H9 (cell line): ENCODE measurements at regions not wholly inside any gene's neighbourhood (a gene's known extent, or its start where the extent isn't known, plus 50 kb on each side); places are given as distances from the start of the nearest gene placed in this dataset.

Experiments
- DNase-seq: peaks from one replicate; pipeline ENCODE4 v3.0.0-alpha.2; 2017
- H2AFZ ChIP-seq: one replicate; pipeline ENCODE4 v1.6.1; 2013; ENCODE audit warnings: mild to moderate bottlenecking, low read length, control low read depth, moderate library complexity
- H2AK5ac ChIP-seq: 2 replicates; pipeline ENCODE4 v1.6.1; 2013; ENCODE audit warnings: low read length, control low read depth, mixed read lengths; ENCODE audit not compliant: insufficient read length
- H2BK120ac ChIP-seq: one replicate; pipeline ENCODE4 v1.6.1; 2013; ENCODE audit warnings: low read depth, mild to moderate bottlenecking, low read length, control low read depth, inconsistent platforms; ENCODE audit not compliant: poor library complexity, severe bottlenecking
- H2BK12ac ChIP-seq: 2 replicates; pipeline ENCODE4 v1.6.1; 2013; ENCODE audit warnings: low read length, control low read depth, mixed read lengths, low read depth; ENCODE audit not compliant: insufficient read length
- H2BK15ac ChIP-seq: 2 replicates; pipeline ENCODE4 v1.6.1; 2013; ENCODE audit warnings: low read depth, low read length, control low read depth
- H2BK20ac ChIP-seq: one replicate; pipeline ENCODE4 v1.6.1; 2013; ENCODE audit warnings: low read depth, mild to moderate bottlenecking, low read length, control low read depth, inconsistent platforms; ENCODE audit not compliant: poor library complexity, severe bottlenecking
- H2BK5ac ChIP-seq: 2 replicates; pipeline ENCODE4 v1.6.1; 2013; ENCODE audit warnings: low read length, control low read depth, mixed read lengths; ENCODE audit not compliant: insufficient read length
- H3K14ac ChIP-seq: 2 replicates; pipeline ENCODE4 v1.6.1; 2013; ENCODE audit warnings: low read length, control low read depth; ENCODE audit not compliant: insufficient read depth
- H3K18ac ChIP-seq: 2 replicates; pipeline ENCODE4 v1.6.1; 2013; ENCODE audit warnings: low read depth, mild to moderate bottlenecking, mixed read lengths, low read length, control low read depth; ENCODE audit not compliant: insufficient read length
- H3K23ac ChIP-seq: 2 replicates; pipeline ENCODE4 v1.6.1; 2013; ENCODE audit warnings: low read length, control low read depth, mixed read lengths, low read depth; ENCODE audit not compliant: insufficient read length
- H3K23me2 ChIP-seq: 2 replicates; pipeline ENCODE4 v1.6.1; 2013; ENCODE audit warnings: low read depth, mild to moderate bottlenecking, mixed read lengths, low read length, control low read depth; ENCODE audit not compliant: insufficient read length, poor library complexity, severe bottlenecking
- H3K27ac ChIP-seq: 2 replicates; pipeline ENCODE4 v1.5.1; 2013; ENCODE audit warnings: low read length, control low read depth, mixed read lengths, low read depth; ENCODE audit not compliant: insufficient read length
- H3K27me3 ChIP-seq: 2 replicates; pipeline ENCODE4 v1.6.1; 2013; ENCODE audit warnings: low read length, control low read depth, inconsistent platforms; ENCODE audit not compliant: insufficient read depth
- H3K4ac ChIP-seq: 2 replicates; pipeline ENCODE4 v1.6.1; 2013; ENCODE audit warnings: low read depth, mild to moderate bottlenecking, control low read depth, inconsistent platforms, low read length, moderate library complexity
- H3K4me1 ChIP-seq: 2 replicates; pipeline ENCODE4 v1.6.1; 2013; ENCODE audit warnings: low read length, control low read depth, inconsistent platforms; ENCODE audit not compliant: insufficient read depth
- H3K4me2 ChIP-seq: 2 replicates; pipeline ENCODE4 v1.6.1; 2013; ENCODE audit warnings: low read length, control low read depth, mixed read lengths; ENCODE audit not compliant: insufficient read length, insufficient read depth
- H3K56ac ChIP-seq: 2 replicates; pipeline ENCODE4 v1.6.1; 2013; ENCODE audit warnings: low read depth, mild to moderate bottlenecking, mixed read lengths, low read length, control low read depth; ENCODE audit not compliant: insufficient read length
- H3K79me1 ChIP-seq: 2 replicates; pipeline ENCODE4 v1.6.1; 2013; ENCODE audit warnings: low read depth, mild to moderate bottlenecking, moderate library complexity, low read length, control low read depth, inconsistent platforms; ENCODE audit not compliant: insufficient read depth, poor library complexity, severe bottlenecking
- H3K79me2 ChIP-seq: 2 replicates; pipeline ENCODE4 v1.6.1; 2013; ENCODE audit warnings: low read length, control low read depth, inconsistent platforms; ENCODE audit not compliant: insufficient read depth
- H3K9ac ChIP-seq: 2 replicates; pipeline ENCODE4 v1.6.1; 2013; ENCODE audit warnings: low read length, control low read depth, mixed read lengths; ENCODE audit not compliant: insufficient read length; ENCODE audit errors: extremely low read depth
- H3K9me3 ChIP-seq: one replicate; pipeline ENCODE4 v1.6.1; 2013; ENCODE audit warnings: low read depth, low read length, inconsistent platforms; ENCODE audit not compliant: control insufficient read depth
- H3T11ph ChIP-seq: one replicate; pipeline ENCODE4 v1.6.1; 2013; ENCODE audit warnings: mild to moderate bottlenecking, low read length, control low read depth, inconsistent platforms
- H4K20me1 ChIP-seq: one replicate; pipeline ENCODE4 v1.6.1; 2013; ENCODE audit not compliant: control insufficient read depth, insufficient read length, insufficient read depth
- H4K5ac ChIP-seq: 2 replicates; pipeline ENCODE4 v1.6.1; 2013; ENCODE audit warnings: low read depth, mild to moderate bottlenecking, mixed read lengths, low read length, control low read depth; ENCODE audit not compliant: insufficient read length
- H4K8ac ChIP-seq: replicated peaks from 2 replicates; pipeline ENCODE4 v1.6.1; 2013; ENCODE audit warnings: low read length, control low read depth, mixed read lengths, low read depth; ENCODE audit not compliant: insufficient read length
- H4K91ac ChIP-seq: 2 replicates; pipeline ENCODE4 v1.6.1; 2013; ENCODE audit warnings: low read depth, mild to moderate bottlenecking, moderate library complexity, mixed read lengths, low read length, control low read depth; ENCODE audit not compliant: insufficient read length
- H3K27ac Mint-ChIP-seq, 3 experiments: 2 replicates in 2 of 3; 3 replicates in 1 of 3; pipeline ENCODE4 v1.8.0; 2020 to 2021; ENCODE audit warnings: mixed read lengths in 3 of 3, mild to moderate bottlenecking in 1 of 3, moderate library complexity in 1 of 3
- H3K27me3 Mint-ChIP-seq: 2 replicates; pipeline ENCODE4 v1.8.0; 2021; ENCODE audit warnings: low read depth, mild to moderate bottlenecking, moderate library complexity, mixed read lengths
- H3K36me3 Mint-ChIP-seq, 3 experiments: 2 replicates in 2 of 3; 3 replicates in 1 of 3; pipeline ENCODE4 v1.8.0; 2020 to 2021; ENCODE audit warnings: low read depth in 3 of 3, mixed read lengths in 3 of 3; ENCODE audit not compliant: insufficient read depth in 1 of 3
- H3K4me1 Mint-ChIP-seq, 2 experiments: 2 replicates each; pipeline ENCODE4 v1.8.0; 2020; ENCODE audit warnings: mixed read lengths in 2 of 2
- H3K4me3 Mint-ChIP-seq, 2 experiments: 2 replicates in 1 of 2; 3 replicates in 1 of 2; pipeline ENCODE4 v1.8.0; 2020 to 2021; ENCODE audit warnings: mild to moderate bottlenecking in 2 of 2, mixed read lengths in 2 of 2, moderate library complexity in 1 of 2
- H3K9me3 Mint-ChIP-seq, 2 experiments: 2 replicates in 1 of 2; 3 replicates in 1 of 2; pipeline ENCODE4 v1.8.0; 2020; ENCODE audit warnings: mild to moderate bottlenecking in 2 of 2, mixed read lengths in 2 of 2, moderate library complexity in 1 of 2
- CTCF ChIP-seq: fragments of 200-600 bp; sonication (generic); conservative IDR thresholded peaks from 3 replicates; pipeline ENCODE4 v1.8.0; 2021; ENCODE audit warnings: antibody characterized with exemption, mild to moderate bottlenecking
- WGBS: extraction: QIAGEN DNeasy Blood & Tissue Kit; methylation state at CpG from one replicate; pipeline ENCODE4 v1.1.7; 2013; ENCODE audit warnings: missing lambda C conversion rate, low lambda C conversion rate, mixed read lengths; ENCODE audit not compliant: insufficient read length; ENCODE audit errors: extremely low coverage; 5-methylcytosine and 5-hydroxymethylcytosine counted together

DNA sequence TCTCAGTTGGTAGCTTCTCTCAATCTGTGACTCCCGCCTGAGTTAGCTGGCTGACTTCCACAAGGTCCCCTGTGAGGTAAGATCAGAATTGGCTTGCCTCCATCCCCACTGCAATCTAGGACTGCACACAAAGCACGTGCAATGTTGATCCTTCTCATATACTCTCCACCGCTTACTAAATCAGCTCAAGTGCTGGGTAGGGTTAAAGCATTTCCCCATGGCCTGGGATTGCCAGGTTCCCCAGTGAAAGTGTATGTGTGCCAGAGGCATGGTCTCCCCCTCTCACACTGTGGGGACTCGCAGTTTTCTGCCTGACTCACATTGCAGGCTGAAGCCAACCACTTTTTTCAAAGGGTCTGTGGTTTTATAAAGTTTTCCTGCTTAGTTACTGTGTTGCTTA lies 886.9 kb downstream of the FAM133A start:
- H4K5ac ChIP-seq = no peak overlapping the region
- no peaks in the 10 kb centered on the region for H3K79me1 ChIP-seq
- WGBS = no CpG with 5 or more reads among the region's 4 CpGs
- H3K4me2 ChIP-seq = no peak overlapping the region
- no peaks in the 10 kb centered on the region for H3K79me2 ChIP-seq
- no peak overlapping the region for H2BK15ac ChIP-seq
- H2AFZ ChIP-seq = no peak overlapping the region
- H3K27ac ChIP-seq = no peak overlapping the region
- H3K4ac ChIP-seq = no peak overlapping the region
- peaks cover 27 to 30% of the 10 kb centered on the region in 2 experiments for H3K9me3 Mint-ChIP-seq
- H3K36me3 Mint-ChIP-seq = peaks cover 26 to 68% (median 48%) of the 10 kb centered on the region in 3 experiments
- no peaks in the 10 kb centered on the region for H3K23me2 ChIP-seq
- peaks cover 3 to 4% of the 10 kb centered on the region in 2 experiments; a peak in 3 of 4 replicates for H3K4me1 Mint-ChIP-seq
- no peak overlapping the region for H3K14ac ChIP-seq
- H3K23ac ChIP-seq = no peak overlapping the region
- no peak for TF ChIP-seq CTCF
- no peak overlapping the region for H2BK120ac ChIP-seq
- no peak overlapping the region for H3K9ac ChIP-seq
- peaks cover 3% of the 10 kb centered on the region for H3K27me3 Mint-ChIP-seq
- H2AK5ac ChIP-seq = no peak overlapping the region
- no peak for DNase-seq
- no peak overlapping the region for H4K91ac ChIP-seq
- no peak overlapping the region for H3T11ph ChIP-seq
- no peaks in the 10 kb centered on the region for H3K4me1 ChIP-seq
- H3K56ac ChIP-seq = no peak overlapping the region
- no peak overlapping the region for H2BK5ac ChIP-seq
- H3K9me3 ChIP-seq = no peaks in the 10 kb centered on the region
- no peak overlapping the region for H3K27ac Mint-ChIP-seq
- H2BK20ac ChIP-seq = no peak overlapping the region
- no peak overlapping the region for H2BK12ac ChIP-seq
- H3K18ac ChIP-seq = no peak overlapping the region
- H4K8ac ChIP-seq = no peak overlapping the region
- no peaks in the 10 kb centered on the region for H4K20me1 ChIP-seq
- no peaks in the 10 kb centered on the region; the same call in none of the 2 replicates for H3K27me3 ChIP-seq
- no peak overlapping the region for H3K4me3 Mint-ChIP-seq
